ENCODE measurements at regions not wholly inside any gene's neighbourhood (a gene's known extent, or its start where the extent isn't known, plus 50 kb on each side); places are given as distances from the start of the nearest gene placed in this dataset.

DNA sequence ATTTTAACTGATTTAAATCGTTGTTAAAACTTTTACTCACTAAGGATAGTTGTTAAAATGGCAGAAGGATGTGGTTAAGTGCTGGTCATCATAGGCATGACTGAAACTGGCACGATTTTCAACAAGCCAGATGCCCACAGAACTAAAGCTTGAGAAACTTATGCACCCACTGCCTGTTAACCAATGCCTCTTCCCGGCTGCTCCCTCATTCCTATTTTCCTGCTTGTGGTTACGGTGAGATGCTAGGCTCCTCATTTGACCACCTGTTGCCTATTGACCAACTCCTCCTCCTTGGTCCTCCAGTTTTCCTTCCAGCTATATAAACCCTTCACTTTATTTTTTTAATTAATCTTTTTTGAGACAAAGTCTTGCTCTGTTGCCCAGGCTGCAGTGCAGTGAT lies 238.7 kb downstream of the TFCP2L1 start:
- no peaks in the 10 kb centered on the region for H3K4me1 ChIP-seq (ENCODE audit: insufficient read depth, low read length)
- Mint-ChIP-seq H3K36me3 (ENCODE audit: low read depth, unreplicated experiment) (peaks cover 2% of the 10 kb centered on the region), H3K9me3 (ENCODE audit: unreplicated experiment) (peaks cover 3% of the 10 kb centered on the region), H3K4me1 (ENCODE audit: low read depth, unreplicated experiment) (no peaks in the 10 kb centered on the region), H3K27me3 (ENCODE audit: low read depth, unreplicated experiment) (peaks cover 62% of the 10 kb centered on the region), H3K27ac (ENCODE audit: unreplicated experiment) (no peak overlapping the region), H3K4me3 (ENCODE audit: unreplicated experiment) (no peak overlapping the region)
- no peak for FAIRE-seq
- H3K9me3 ChIP-seq (ENCODE audit: insufficient read depth, low read depth, low read length): no peaks in the 10 kb centered on the region
- no peak for DNase-seq (ENCODE audit: low read depth)
- no peak overlapping the region for H3K4me2 ChIP-seq (ENCODE audit: low read length)
- H3K27me3 ChIP-seq (ENCODE audit: insufficient read depth, low read length): peaks cover 24% of the 10 kb centered on the region
- no peak overlapping the region for H3K4me3 ChIP-seq (ENCODE audit: insufficient read depth, low read depth, low read length)
- H2AFZ ChIP-seq (ENCODE audit: low read depth, low read length): no peak overlapping the region
- TF ChIP-seq, protein P1, sequence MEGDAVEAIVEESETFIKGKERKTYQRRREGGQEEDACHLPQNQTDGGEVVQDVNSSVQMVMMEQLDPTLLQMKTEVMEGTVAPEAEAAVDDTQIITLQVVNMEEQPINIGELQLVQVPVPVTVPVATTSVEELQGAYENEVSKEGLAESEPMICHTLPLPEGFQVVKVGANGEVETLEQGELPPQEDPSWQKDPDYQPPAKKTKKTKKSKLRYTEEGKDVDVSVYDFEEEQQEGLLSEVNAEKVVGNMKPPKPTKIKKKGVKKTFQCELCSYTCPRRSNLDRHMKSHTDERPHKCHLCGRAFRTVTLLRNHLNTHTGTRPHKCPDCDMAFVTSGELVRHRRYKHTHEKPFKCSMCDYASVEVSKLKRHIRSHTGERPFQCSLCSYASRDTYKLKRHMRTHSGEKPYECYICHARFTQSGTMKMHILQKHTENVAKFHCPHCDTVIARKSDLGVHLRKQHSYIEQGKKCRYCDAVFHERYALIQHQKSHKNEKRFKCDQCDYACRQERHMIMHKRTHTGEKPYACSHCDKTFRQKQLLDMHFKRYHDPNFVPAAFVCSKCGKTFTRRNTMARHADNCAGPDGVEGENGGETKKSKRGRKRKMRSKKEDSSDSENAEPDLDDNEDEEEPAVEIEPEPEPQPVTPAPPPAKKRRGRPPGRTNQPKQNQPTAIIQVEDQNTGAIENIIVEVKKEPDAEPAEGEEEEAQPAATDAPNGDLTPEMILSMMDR (IDR thresholded peaks at IDR 0.05; ENCODE audit: insufficient read depth, low read depth, low read length): no peak
- TF ChIP-seq EZH2 (IDR thresholded peaks at IDR 0.05; ENCODE audit: insufficient read depth, low read length): no peak
- no peaks in the 10 kb centered on the region for H3K36me3 ChIP-seq (ENCODE audit: insufficient read depth, low read length)
- H3K27ac ChIP-seq (ENCODE audit: low read depth, low read length): no peak overlapping the region
- H4K20me1 ChIP-seq (ENCODE audit: insufficient read depth, low read length): no peaks in the 10 kb centered on the region
- no peaks in the 10 kb centered on the region for H3K79me2 ChIP-seq (ENCODE audit: insufficient read depth, low read length)
- no peak overlapping the region for H3K9ac ChIP-seq (ENCODE audit: low read length)

DNA sequence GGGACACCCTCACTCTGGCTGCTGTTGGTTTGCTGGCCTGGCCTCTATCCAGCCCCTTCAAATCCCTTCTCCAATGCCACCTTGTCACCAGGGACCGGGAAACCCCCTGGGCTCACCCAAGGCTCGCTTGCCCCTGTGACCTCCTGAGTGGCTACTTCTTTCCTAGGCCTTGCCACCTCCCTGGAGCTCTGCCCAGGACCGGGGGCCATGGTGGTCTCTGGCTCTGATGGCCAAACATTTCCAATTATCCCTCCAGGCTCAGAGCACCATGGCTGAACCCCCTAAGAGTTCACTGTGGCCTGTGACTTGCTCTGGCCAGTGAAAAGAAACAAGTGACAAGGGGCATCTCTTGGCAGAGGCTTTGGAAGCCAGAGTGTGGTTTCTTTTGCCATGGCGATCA lies 237.6 kb downstream of the TFCP2L1 start:
- FAIRE-seq (no peak), DNase-seq (ENCODE audit: low read depth) (no peak)
- H3K27ac Mint-ChIP-seq (ENCODE audit: unreplicated experiment): no peak overlapping the region
- no peak overlapping the region for H3K9ac ChIP-seq (ENCODE audit: low read length)
- H3K9me3 Mint-ChIP-seq (ENCODE audit: unreplicated experiment): peaks cover 3% of the 10 kb centered on the region
- H3K27me3 Mint-ChIP-seq (ENCODE audit: low read depth, unreplicated experiment): peaks cover 57% of the 10 kb centered on the region
- H3K4me3 ChIP-seq (ENCODE audit: insufficient read depth, low read depth, low read length): no peak overlapping the region
- no peak overlapping the region for H3K27ac ChIP-seq (ENCODE audit: low read depth, low read length)
- no peaks in the 10 kb centered on the region for H4K20me1 ChIP-seq (ENCODE audit: insufficient read depth, low read length)
- H3K4me1 Mint-ChIP-seq (ENCODE audit: low read depth, unreplicated experiment): no peaks in the 10 kb centered on the region
- no peak overlapping the region for H3K4me3 Mint-ChIP-seq (ENCODE audit: unreplicated experiment)
- no peaks in the 10 kb centered on the region for H3K36me3 ChIP-seq (ENCODE audit: insufficient read depth, low read length)
- no peak overlapping the region for H2AFZ ChIP-seq (ENCODE audit: low read depth, low read length)
- H3K4me2 ChIP-seq (ENCODE audit: low read length): no peak overlapping the region
- peaks cover under 1% of the 10 kb centered on the region for H3K36me3 Mint-ChIP-seq (ENCODE audit: low read depth, unreplicated experiment)
- peaks cover 22% of the 10 kb centered on the region for H3K27me3 ChIP-seq (ENCODE audit: insufficient read depth, low read length)
- TF ChIP-seq, protein P1 (IDR thresholded peaks at IDR 0.05; ENCODE audit: insufficient read depth, low read depth, low read length): no peak
- no peak for TF ChIP-seq EZH2 (IDR thresholded peaks at IDR 0.05; ENCODE audit: insufficient read depth, low read length)
- no peaks in the 10 kb centered on the region for H3K9me3 ChIP-seq (ENCODE audit: insufficient read depth, low read depth, low read length)
- no peaks in the 10 kb centered on the region for H3K79me2 ChIP-seq (ENCODE audit: insufficient read depth, low read length)
- no peaks in the 10 kb centered on the region for H3K4me1 ChIP-seq (ENCODE audit: insufficient read depth, low read length)

DNA sequence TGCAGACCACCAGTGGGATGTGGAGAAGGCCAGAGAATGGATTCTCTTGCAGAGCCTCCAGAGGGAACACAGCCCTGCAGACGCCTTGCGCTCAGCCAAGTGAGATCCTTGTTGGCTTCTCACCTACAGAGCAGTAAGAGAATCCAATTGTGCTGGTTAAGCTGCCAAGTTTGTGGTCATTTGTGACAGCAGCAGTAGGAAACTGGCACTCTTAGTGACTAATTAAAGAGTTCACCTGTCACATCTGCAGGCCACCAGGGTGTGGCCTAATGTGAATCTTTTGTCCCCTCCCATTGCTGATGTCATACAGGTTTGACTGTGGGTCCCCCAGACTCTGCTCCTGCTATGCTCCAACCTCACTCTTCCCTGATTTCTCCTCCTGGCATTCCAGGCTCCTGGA lies 235.9 kb downstream of the TFCP2L1 start:
- H3K4me3 ChIP-seq (ENCODE audit: insufficient read depth, low read depth, low read length): no peak overlapping the region
- H3K27me3 ChIP-seq (ENCODE audit: insufficient read depth, low read length): peaks cover 22% of the 10 kb centered on the region
- DNase-seq (ENCODE audit: low read depth) (no peak), FAIRE-seq (no peak)
- no peaks in the 10 kb centered on the region for H3K4me1 ChIP-seq (ENCODE audit: insufficient read depth, low read length)
- Mint-ChIP-seq H3K9me3 (ENCODE audit: unreplicated experiment) (peaks cover 4% of the 10 kb centered on the region), H3K36me3 (ENCODE audit: low read depth, unreplicated experiment) (no peaks in the 10 kb centered on the region), H3K27ac (ENCODE audit: unreplicated experiment) (no peak overlapping the region), H3K4me3 (ENCODE audit: unreplicated experiment) (no peak overlapping the region), H3K27me3 (ENCODE audit: low read depth, unreplicated experiment) (peaks cover 50% of the 10 kb centered on the region), H3K4me1 (ENCODE audit: low read depth, unreplicated experiment) (no peaks in the 10 kb centered on the region)
- no peak overlapping the region for H2AFZ ChIP-seq (ENCODE audit: low read depth, low read length)
- no peaks in the 10 kb centered on the region for H4K20me1 ChIP-seq (ENCODE audit: insufficient read depth, low read length)
- H3K79me2 ChIP-seq (ENCODE audit: insufficient read depth, low read length): no peaks in the 10 kb centered on the region
- H3K4me2 ChIP-seq (ENCODE audit: low read length): no peak overlapping the region
- no peak overlapping the region for H3K27ac ChIP-seq (ENCODE audit: low read depth, low read length)
- no peaks in the 10 kb centered on the region for H3K36me3 ChIP-seq (ENCODE audit: insufficient read depth, low read length)
- TF ChIP-seq, protein P1 (IDR thresholded peaks at IDR 0.05; ENCODE audit: insufficient read depth, low read depth, low read length): no peak
- TF ChIP-seq EZH2 (IDR thresholded peaks at IDR 0.05; ENCODE audit: insufficient read depth, low read length): no peak
- no peaks in the 10 kb centered on the region for H3K9me3 ChIP-seq (ENCODE audit: insufficient read depth, low read depth, low read length)
- no peak overlapping the region for H3K9ac ChIP-seq (ENCODE audit: low read length)
